Stomach (tissue), 8 donors: ENCODE measurements at regions not wholly inside any gene's neighbourhood (a gene's known extent, or its start where the extent isn't known, plus 50 kb on each side); places are given as distances from the start of the nearest gene placed in this dataset.
A peak's percentile ranks its signal among the peaks of the same experiment; 100 is the strongest.

Source experiments
- DNase-seq, 2 donors: peaks; one replicate each; pipeline versions ENCODE4 v3.0.0 to v3.0.0-alpha.2; 2013 to 2019
- H3K27ac ChIP-seq, 5 donors: fragments of 200-600 bp in 4 of 5; sonication (generic) in 4 of 5; one replicate each; pipeline ENCODE4 v1.5.1; 2013 to 2019; ENCODE audit warnings: mild to moderate bottlenecking in 1 of 5, moderate library complexity in 1 of 5
- H3K27me3 ChIP-seq, 3 donors: fragments of 200-600 bp; sonication (generic); one replicate each; pipeline ENCODE4 v1.5.1; 2017 to 2019; ENCODE audit warnings: mixed run types in 1 of 3
- H3K36me3 ChIP-seq, 4 donors: fragments of 200-600 bp; sonication (generic); 1 replicate in 3 of 4; 2 replicates in 1 of 4; pipeline ENCODE4 v1.5.1; 2016 to 2019
- H3K4me1 ChIP-seq, 4 donors: fragments of 200-600 bp; sonication (generic); one replicate each; pipeline ENCODE4 v1.5.1; 2016 to 2019
- H3K4me3 ChIP-seq, 4 donors: fragments of 200-600 bp; sonication (generic) in 3 of 4; one replicate each; pipeline ENCODE4 v1.5.1; 2016 to 2019; ENCODE audit warnings: mild to moderate bottlenecking in 1 of 4
- H3K9me3 ChIP-seq, 4 donors: fragments of 200-600 bp; sonication (generic); one replicate each; pipeline ENCODE4 v1.5.1; 2016 to 2019
- CTCF ChIP-seq, 7 experiments: fragments of 450-650 bp in 4 of 7; fragments of 200-600 bp in 3 of 7; sonication (generic) in 3 of 7; IDR thresholded peaks; one replicate each; pipeline ENCODE4 v1.5.1; 2016 to 2019; ENCODE audit warnings: antibody characterized with exemption in 7 of 7, control low read depth in 2 of 7, mild to moderate bottlenecking in 1 of 7
- EP300 ChIP-seq: sonication (generic); formaldehyde crosslinking; IDR thresholded peaks from one replicate; pipeline ENCODE4 v1.6.1; 2017; ENCODE audit warnings: antibody characterized with exemption
- POLR2A ChIP-seq, 4 donors: fragments of 450-650 bp; IDR thresholded peaks; one replicate each; pipeline ENCODE4 v1.6.1; 2016; ENCODE audit warnings: antibody characterized with exemption in 4 of 4, control low read depth in 2 of 4, mild to moderate bottlenecking in 1 of 4, moderate library complexity in 1 of 4
- POLR2AphosphoS5 ChIP-seq, 3 donors: sonication (generic); formaldehyde crosslinking; IDR thresholded peaks; one replicate each; pipeline ENCODE4 v1.6.1; 2016; ENCODE audit warnings: antibody characterized with exemption in 3 of 3
- WGBS, 5 donors: extraction: QIAGEN DNeasy Blood & Tissue Kit in 3 of 5; methylation state at CpG; one replicate each; pipeline versions ENCODE4 v1.1.5 to v1.1.7; 2013 to 2018; 5-methylcytosine and 5-hydroxymethylcytosine counted together
- intact Hi-C: fragments of 100-400 bp; cut with DNase I; formaldehyde crosslinking; loops from one replicate; pipeline ENCODE4 v1.15.1; 2023; ENCODE audit warnings: low total_unique reads
- donor health status: healthy with polysubstance abuse.
- donor health status: Bipolar disorder and iron deficiency.
- donor health status: healthy.

GRCh38 chr9:134566936-134567335 is 74.7 kb upstream of the COL5A1 start:
- TF ChIP-seq EP300: no peak
- no peak for TF ChIP-seq POLR2AphosphoS5 (IDR thresholded peaks at IDR 0.05)
- no peak for TF ChIP-seq CTCF (IDR thresholded peaks at IDR 0.05)
- no peak for TF ChIP-seq POLR2A (IDR thresholded peaks at IDR 0.05)
- WGBS, 5 donors: 82 to 96% (median 90%) methylated on average over 5 of the region's 5 CpGs
- H3K9me3 ChIP-seq: peaks cover 0 to 20% (median 14%) of the 10 kb centered on the region in 4 donors
- intact Hi-C loops: no loop called here
- DNase-seq: peak in 1 of 2 donors; percentile 5
- no peak overlapping the region for H3K4me3 ChIP-seq
- H3K36me3 ChIP-seq: no peaks in the 10 kb centered on the region
- no peaks in the 10 kb centered on the region for H3K4me1 ChIP-seq
- no peak overlapping the region for H3K27ac ChIP-seq
- H3K27me3 ChIP-seq: no peaks in the 10 kb centered on the region

GRCh38 chr9:134568116-134568515 is 73.5 kb upstream of the COL5A1 start:
- intact Hi-C loops: no loop called here
- TF ChIP-seq EP300 (no peak), CTCF (IDR thresholded peaks at IDR 0.05) (no peak), POLR2A (IDR thresholded peaks at IDR 0.05) (no peak), POLR2AphosphoS5 (IDR thresholded peaks at IDR 0.05) (no peak)
- Histone ChIP-seq H3K27me3 (no peaks in the 10 kb centered on the region), H3K9me3 (peaks cover 0 to 18% (median 13%) of the 10 kb centered on the region in 4 donors), H3K36me3 (no peaks in the 10 kb centered on the region), H3K4me1 (no peaks in the 10 kb centered on the region), H3K4me3 (no peak overlapping the region), H3K27ac (no peak overlapping the region)
- DNase-seq: peak in 1 of 2 donors; percentile 20
- WGBS, 5 donors: 72 to 86% (median 76%) methylated on average over 3 to 5 of the region's 5 CpGs

GRCh38 chr9:134568811-134569210 is 72.8 kb upstream of the COL5A1 start:
- Histone ChIP-seq H3K36me3 (no peaks in the 10 kb centered on the region), H3K4me3 (no peak overlapping the region), H3K9me3 (peaks cover 0 to 18% (median 13%) of the 10 kb centered on the region in 4 donors), H3K4me1 (no peaks in the 10 kb centered on the region), H3K27ac (no peak overlapping the region), H3K27me3 (no peaks in the 10 kb centered on the region)
- no peak for DNase-seq
- intact Hi-C loops: no loop called here
- 42 to 58% (median 45%) methylated on average over 3 of the region's 3 CpGs for WGBS, 5 donors
- TF ChIP-seq CTCF (IDR thresholded peaks at IDR 0.05) (no peak), EP300 (no peak), POLR2A (IDR thresholded peaks at IDR 0.05) (no peak), POLR2AphosphoS5 (IDR thresholded peaks at IDR 0.05) (no peak)

DNA sequence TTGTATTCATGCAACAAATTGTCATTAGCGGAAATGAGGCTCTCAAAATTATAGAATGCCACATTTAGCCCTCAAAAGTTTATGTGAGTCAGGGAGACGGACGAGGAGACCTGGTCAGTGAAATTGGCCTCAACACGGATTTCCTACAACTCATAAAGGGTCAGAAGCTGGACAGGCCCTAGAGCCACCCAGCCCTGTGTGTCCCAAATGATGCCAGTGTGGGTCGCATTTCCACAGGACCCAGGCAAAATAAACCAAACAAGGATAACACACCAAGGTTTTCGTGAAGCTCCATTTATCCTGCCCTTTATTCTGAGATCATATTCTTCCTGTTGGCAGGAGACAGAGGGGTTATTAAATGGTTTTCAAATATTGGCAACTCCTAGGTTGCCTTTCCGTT is 72.0 kb upstream of the COL5A1 start:
- no peak for TF ChIP-seq CTCF (IDR thresholded peaks at IDR 0.05)
- no peak for TF ChIP-seq POLR2A (IDR thresholded peaks at IDR 0.05)
- no peak for TF ChIP-seq POLR2AphosphoS5 (IDR thresholded peaks at IDR 0.05)
- no peak for TF ChIP-seq EP300
- intact Hi-C loops: no loop called here
- DNase-seq: peak in 1 of 2 donors; percentile 3
- no peak overlapping the region for H3K27ac ChIP-seq
- 80 to 91% (median 84%) methylated on average over 7 of the region's 7 CpGs for WGBS, 5 donors
- no peaks in the 10 kb centered on the region for H3K27me3 ChIP-seq
- H3K9me3 ChIP-seq: peaks cover 0 to 18% (median 13%) of the 10 kb centered on the region in 4 donors
- no peaks in the 10 kb centered on the region for H3K4me1 ChIP-seq
- H3K4me3 ChIP-seq: no peak overlapping the region
- H3K36me3 ChIP-seq: no peaks in the 10 kb centered on the region
